Epithelial cell of esophagus (primary cell): ENCODE measurements at regions not wholly inside any gene's neighbourhood (a gene's known extent, or its start where the extent isn't known, plus 50 kb on each side); places are given as distances from the start of the nearest gene placed in this dataset.

Experiments
- DNase-seq: peaks from one replicate; pipeline ENCODE4 v3.0.0; 2010; ENCODE audit warnings: low read depth
- H3K4me3 ChIP-seq: 2 replicates; pipeline ENCODE4 v1.5.1; 2011; ENCODE audit warnings: mild to moderate bottlenecking, low read length, control low read depth
- TF ChIP-seq, protein P1 (sequence below): IDR thresholded peaks from 2 replicates; pipeline ENCODE4 v1.5.1; 2011; ENCODE audit warnings: low read depth, mild to moderate bottlenecking, low read length, control low read depth, inconsistent platforms; ENCODE audit not compliant: insufficient read depth; ENCODE audit errors: missing control alignments

GRCh38 chr4:107194005-107194404 is 157.9 kb upstream of the DKK2 start:
- TF ChIP-seq, protein P1, sequence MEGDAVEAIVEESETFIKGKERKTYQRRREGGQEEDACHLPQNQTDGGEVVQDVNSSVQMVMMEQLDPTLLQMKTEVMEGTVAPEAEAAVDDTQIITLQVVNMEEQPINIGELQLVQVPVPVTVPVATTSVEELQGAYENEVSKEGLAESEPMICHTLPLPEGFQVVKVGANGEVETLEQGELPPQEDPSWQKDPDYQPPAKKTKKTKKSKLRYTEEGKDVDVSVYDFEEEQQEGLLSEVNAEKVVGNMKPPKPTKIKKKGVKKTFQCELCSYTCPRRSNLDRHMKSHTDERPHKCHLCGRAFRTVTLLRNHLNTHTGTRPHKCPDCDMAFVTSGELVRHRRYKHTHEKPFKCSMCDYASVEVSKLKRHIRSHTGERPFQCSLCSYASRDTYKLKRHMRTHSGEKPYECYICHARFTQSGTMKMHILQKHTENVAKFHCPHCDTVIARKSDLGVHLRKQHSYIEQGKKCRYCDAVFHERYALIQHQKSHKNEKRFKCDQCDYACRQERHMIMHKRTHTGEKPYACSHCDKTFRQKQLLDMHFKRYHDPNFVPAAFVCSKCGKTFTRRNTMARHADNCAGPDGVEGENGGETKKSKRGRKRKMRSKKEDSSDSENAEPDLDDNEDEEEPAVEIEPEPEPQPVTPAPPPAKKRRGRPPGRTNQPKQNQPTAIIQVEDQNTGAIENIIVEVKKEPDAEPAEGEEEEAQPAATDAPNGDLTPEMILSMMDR, result no peak
- no peak overlapping the region for H3K4me3 ChIP-seq
- no peak for DNase-seq

DNA sequence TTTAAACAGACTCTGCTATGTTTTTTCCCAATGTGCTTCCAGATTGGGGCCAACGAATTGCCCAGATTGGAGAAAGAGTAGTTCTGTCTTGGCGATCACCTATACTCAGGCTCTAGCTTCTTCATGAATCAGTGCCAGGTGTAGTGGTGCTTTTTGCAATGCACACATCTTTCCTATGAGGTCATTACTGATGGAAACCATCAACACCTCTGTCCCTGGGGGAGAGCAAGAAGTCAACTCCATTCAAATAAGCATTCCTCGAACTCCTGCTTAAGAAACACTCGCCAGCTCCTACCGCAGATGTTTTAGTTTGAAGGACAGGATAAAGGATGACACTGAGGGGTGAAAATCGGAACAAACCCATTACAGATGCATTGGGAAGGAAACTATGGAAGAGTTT is 156.5 kb upstream of the DKK2 start:
- no peak for DNase-seq
- H3K4me3 ChIP-seq, result no peak overlapping the region
- TF ChIP-seq, protein P1, result no peak

DNA sequence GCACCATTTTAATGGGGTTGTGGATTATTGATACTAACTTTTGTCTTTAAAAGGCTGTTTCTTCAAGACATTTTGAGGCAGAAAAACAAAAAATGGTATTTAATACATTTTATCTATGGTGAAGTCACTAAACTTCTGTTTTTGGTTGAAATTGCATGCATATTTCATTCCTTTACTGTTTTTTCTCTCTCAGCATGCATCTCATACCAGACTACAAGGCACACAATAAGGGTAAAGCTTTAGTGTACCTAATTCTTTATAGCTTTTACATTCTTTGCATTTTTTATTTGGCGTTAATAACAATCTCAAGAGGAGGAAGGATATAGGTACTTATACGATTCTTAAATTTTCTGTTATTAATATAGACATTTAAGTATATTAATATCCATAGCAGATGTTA is 151.0 kb upstream of the DKK2 start:
- TF ChIP-seq, protein P1, result no peak
- no peak overlapping the region for H3K4me3 ChIP-seq
- DNase-seq, result no peak

DNA sequence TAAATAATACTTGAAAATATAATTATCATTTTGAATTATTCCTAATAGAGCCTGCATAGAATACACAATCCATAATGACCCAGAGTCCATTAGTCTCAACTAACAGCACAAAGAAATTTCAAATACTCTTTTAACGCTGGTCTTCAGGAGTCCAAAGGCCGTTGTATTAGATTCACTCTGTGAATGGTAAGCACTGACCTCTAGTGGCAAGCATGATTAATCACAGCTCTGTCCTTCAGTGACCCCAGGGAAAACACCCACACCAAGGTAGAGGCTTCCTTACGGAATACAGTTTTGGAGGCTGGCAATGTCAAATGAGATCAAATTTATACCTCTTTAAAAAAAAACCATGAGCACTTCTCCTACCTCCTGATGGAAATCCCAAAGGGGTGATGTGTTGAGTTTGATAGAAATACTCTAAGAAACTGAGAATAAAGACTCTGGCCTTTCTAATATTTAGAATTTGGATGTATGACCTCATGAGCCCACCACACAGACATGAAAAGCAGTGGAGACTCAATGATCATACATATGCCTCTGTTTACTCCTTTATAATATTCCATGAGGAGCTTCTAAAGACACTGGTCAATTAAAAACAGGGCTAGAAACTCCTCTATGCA is 147.2 kb upstream of the DKK2 start:
- DNase-seq, result peak; percentile 70
- TF ChIP-seq, protein P1, result peak; percentile 77
- H3K4me3 ChIP-seq, result no peak overlapping the region

GRCh38 chr4:107182347-107182746 is 146.2 kb upstream of the DKK2 start:
- TF ChIP-seq, protein P1, result no peak
- H3K4me3 ChIP-seq, result no peak overlapping the region
- DNase-seq, result no peak

GRCh38 chr4:107166873-107167450 is 130.8 kb upstream of the DKK2 start:
- no peak for DNase-seq
- TF ChIP-seq, protein P1, result no peak
- H3K4me3 ChIP-seq, result no peak overlapping the region

DNA sequence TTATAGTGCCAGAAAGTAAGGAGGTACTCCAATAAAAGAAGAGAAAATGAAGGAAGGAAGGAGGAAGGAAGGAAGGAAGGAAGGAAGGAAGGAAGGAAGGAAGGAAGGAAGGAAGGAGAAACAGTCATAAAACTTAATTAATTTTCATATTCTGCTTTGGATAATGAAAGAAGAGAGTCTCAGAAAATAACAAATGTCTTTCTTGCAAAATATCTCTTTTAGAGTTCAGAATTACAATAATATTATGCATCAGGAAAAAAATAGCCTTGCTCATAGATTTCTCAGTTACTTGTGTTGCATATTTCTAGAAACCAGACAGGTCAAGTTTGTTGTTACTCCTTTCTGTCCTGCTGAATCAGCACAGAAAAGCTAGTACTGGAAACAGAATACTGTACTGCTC is 130.1 kb upstream of the DKK2 start:
- H3K4me3 ChIP-seq, result no peak overlapping the region
- TF ChIP-seq, protein P1, result no peak
- DNase-seq, result no peak
